ENCODE measurements at regions not wholly inside any gene's neighbourhood (a gene's known extent, or its start where the extent isn't known, plus 50 kb on each side); places are given as distances from the start of the nearest gene placed in this dataset.

- DNase-seq (ENCODE audit: low read depth): no peak
- no peak overlapping the region for H3K4me3 ChIP-seq (ENCODE audit: low read depth, low read length)
- no peak for TF ChIP-seq CTCF (conservative IDR thresholded peaks at IDR 0.05; ENCODE audit: low read depth, low read length)
Measured at GRCh38 chr12:132410849-132411248, 79.1 kb upstream of the FBRSL1 start.

GRCh38 chr12:132410296-132410625 is 79.7 kb upstream of the FBRSL1 start:
- no peak overlapping the region for H3K4me3 ChIP-seq (ENCODE audit: low read depth, low read length)
- no peak for TF ChIP-seq CTCF (conservative IDR thresholded peaks at IDR 0.05; ENCODE audit: low read depth, low read length)
- no peak for DNase-seq (ENCODE audit: low read depth)

GRCh38 chr12:132409495-132410295 is 80.3 kb upstream of the FBRSL1 start:
- no peak overlapping the region for H3K4me3 ChIP-seq (ENCODE audit: low read depth, low read length)
- DNase-seq (ENCODE audit: low read depth): no peak
- TF ChIP-seq CTCF (conservative IDR thresholded peaks at IDR 0.05; ENCODE audit: low read depth, low read length): no peak

- no peak for TF ChIP-seq CTCF (conservative IDR thresholded peaks at IDR 0.05; ENCODE audit: low read depth, low read length)
- DNase-seq (ENCODE audit: low read depth): no peak
Measured at GRCh38 chr12:132408626-132409494, 79.5 kb upstream of the GALNT9 start.

GRCh38 chr12:132407992-132408391 is 78.6 kb upstream of the GALNT9 start:
- TF ChIP-seq CTCF (conservative IDR thresholded peaks at IDR 0.05; ENCODE audit: low read depth, low read length): no peak
- no peak for DNase-seq (ENCODE audit: low read depth)
- no peak overlapping the region for H3K4me3 ChIP-seq (ENCODE audit: low read depth, low read length)

More at GRCh38 chr12:132408626-132409494, 79.5 kb upstream of the GALNT9 start:
- no peak overlapping the region for H3K4me3 ChIP-seq (ENCODE audit: low read depth, low read length)

- DNase-seq (ENCODE audit: low read depth): no peak
- TF ChIP-seq CTCF (conservative IDR thresholded peaks at IDR 0.05; ENCODE audit: low read depth, low read length): no peak
- H3K4me3 ChIP-seq (ENCODE audit: low read depth, low read length): no peak overlapping the region
Measured at GRCh38 chr12:132407451-132407961, 78.1 kb upstream of the GALNT9 start.

All from epithelial cell of proximal tubule (primary cell).